ENCODE measurements at regions not wholly inside any gene's neighbourhood (a gene's known extent, or its start where the extent isn't known, plus 50 kb on each side); places are given as distances from the start of the nearest gene placed in this dataset.
"Not testable (repeated sequence)": the region's sequence is repeated elsewhere in the genome, so short reads cannot be mapped to it uniquely, and the experiment has no call there.

DNA sequence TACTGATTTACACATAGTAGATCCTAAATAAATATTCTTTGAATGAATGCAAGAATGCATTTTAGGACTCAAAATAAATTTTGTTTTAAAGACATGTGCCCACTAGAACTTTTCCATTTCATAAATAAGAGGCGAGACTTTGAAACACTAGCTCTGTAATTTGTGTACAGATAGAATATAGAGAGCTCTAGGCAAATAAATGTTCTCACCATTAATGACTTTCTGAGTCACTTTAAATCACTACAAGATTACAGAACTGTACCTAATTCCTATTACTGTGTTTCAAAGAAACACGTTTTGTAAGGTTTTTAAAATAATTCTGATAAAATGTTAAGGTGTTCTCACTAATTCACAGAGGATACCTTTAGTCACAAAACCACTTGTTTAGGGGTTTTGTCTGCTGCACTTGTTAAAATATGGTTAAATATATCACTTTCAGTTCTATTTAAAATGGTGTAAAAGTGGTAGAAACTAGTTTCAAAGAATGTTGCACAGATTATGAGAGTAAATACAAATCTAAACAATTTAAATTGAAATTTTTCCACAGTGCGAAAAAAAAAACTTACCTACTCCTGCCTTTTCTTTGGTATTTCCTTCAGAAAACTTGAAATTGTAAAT lies 158.7 kb upstream of the ZC3H15 start:
- intact Hi-C loops (cut with DNase I, micrococcal nuclease): no loop called here
- no peak for ATAC-seq
- no peak for DNase-seq

DNA sequence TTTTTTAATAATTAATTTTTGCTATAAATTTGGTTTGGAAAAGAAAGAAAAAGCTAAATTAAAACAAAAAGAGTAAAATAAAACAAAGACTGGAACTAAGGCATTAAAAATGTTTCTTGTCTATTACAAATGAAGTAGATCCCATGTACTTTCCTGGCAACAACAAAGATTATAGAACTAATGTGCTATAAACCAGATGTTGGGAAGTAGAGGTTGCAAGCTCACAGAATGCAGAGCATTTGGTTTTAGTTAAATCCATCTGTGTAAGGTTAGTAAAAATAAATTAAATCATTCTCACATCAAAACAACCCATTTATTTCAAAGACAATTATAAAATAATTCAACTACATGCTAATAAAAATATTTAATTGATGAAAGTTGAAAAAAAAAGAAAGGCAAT lies 157.2 kb upstream of the ZC3H15 start:
- DNase-seq: no peak
- ATAC-seq: no peak
- intact Hi-C loops (cut with DNase I, micrococcal nuclease): no loop called here

DNA sequence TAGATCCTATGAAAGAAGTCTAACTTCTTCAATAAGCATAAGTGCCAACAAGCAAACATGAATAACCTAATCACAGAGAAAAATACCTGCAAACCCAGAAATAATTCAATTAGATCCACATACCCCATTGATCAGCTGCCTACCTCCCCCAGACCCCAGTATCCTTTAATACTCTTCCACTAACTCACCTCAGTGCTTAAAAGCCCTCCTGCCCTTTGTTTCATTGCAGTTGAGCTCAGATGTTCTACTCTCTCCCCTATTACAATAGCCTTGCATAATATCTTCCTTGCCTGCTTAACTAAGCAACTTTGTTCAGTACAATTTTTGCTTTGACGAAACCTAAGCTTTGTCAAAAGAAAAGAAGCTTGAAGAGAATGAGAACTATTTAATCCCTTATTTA lies 156.0 kb upstream of the ZC3H15 start:
- ATAC-seq: no peak
- intact Hi-C loops (cut with DNase I, micrococcal nuclease): no loop called here
- DNase-seq: no peak

DNA sequence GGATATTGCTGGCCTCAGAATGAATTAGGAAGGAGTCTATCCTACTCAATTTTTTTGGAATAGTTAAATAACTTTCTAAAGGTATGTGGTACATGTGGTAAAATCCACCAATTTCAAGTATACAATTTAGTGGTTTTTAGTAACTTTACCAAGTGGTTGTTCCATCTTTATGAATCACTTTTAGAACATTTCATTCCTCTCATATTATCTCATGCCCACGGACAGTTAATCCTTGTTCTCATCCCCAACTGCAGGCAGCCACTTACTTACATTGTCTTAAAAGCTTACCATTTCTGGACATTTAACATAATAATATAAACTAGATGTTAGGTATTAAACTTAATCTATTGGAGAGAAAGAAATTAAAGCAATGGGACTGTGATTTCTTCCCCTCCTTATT lies 146.3 kb upstream of the ZC3H15 start:
- no peak for DNase-seq
- no peak for ATAC-seq
- intact Hi-C loops (cut with DNase I, micrococcal nuclease): no loop called here

DNA sequence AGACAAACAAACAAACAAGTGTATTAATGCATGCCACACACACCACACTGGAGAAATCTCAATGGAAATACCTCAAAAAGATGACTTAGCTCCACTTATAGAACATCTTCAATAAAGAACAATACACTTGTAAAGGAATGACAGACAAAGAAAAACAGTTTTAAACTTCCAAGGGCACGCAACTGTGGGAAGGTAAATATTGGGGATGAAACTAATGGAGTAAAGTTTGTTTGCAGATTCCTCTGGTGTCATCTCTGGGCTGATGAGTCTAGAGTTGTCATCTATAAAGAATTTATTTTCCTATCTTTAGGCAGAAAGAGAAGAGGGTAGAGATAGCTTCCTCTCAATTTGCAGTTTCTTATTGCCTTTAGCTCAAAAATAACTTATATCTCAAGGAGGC lies 144.0 kb upstream of the ZC3H15 start:
- intact Hi-C loops (cut with DNase I, micrococcal nuclease): no loop called here
- ATAC-seq (no peak), DNase-seq (no peak)

DNA sequence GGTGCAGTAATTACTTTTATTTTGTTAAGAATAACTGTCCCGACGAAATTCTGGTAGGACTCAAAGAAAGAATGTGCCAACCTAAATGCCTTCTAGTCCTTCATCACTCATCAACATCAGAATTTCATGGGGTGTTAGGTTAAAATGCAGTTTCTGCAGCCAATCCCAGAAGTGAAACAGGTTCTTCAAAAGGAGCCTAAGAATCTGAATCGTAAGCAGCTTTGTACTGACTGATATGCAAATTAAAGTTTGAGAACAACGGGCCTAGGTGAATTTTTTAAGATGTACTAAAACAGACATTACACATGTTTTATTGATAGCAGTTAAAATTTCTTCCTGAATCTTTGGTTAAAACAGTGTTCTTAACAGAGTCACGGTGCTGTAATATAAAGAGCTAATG lies 140.3 kb upstream of the ZC3H15 start:
- intact Hi-C loops (cut with DNase I, micrococcal nuclease): no loop called here
- ATAC-seq (no peak), DNase-seq (no peak)

DNA sequence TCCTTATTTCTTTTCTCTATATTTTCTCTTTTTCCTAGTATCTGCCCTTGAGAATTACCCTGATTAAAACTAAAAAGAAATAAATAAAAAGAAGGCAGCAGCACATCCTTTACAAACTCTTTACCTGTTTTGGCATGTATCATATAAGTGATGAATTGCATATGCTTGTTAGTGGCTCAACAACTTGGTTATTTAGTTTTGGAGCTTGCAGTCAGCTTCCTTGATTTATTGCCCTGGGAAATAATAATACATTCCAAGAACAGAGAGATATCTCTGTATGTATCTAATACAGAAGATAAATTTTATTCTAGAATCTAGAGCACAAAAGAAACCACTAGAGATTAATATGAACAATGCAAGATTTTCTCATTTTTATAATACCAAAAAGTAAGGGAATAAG lies 139.8 kb upstream of the ZC3H15 start:
- DNase-seq (no peak), ATAC-seq (no peak)
- intact Hi-C loops (cut with DNase I, micrococcal nuclease): no loop called here

DNA sequence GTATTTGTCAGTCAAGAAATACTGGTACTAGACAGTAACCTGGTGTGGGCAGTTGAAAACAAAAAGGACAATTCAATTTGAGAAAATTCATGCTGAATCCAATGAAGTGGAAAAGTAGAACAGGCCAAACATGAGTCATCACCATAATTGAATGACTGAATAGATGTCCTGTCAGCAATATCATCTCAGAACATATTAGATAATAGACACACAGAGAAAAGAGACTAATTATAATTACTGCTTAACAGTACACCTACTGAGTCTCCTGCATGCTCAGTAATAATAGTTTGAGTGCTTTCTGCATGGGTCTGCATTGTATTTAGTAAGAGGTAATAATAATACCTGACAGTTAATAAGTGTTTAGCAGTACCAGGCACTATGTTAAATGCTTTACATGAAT lies 138.6 kb upstream of the ZC3H15 start:
- DNase-seq (no peak), ATAC-seq (no peak)
- intact Hi-C loops (cut with DNase I, micrococcal nuclease): no loop called here

DNA sequence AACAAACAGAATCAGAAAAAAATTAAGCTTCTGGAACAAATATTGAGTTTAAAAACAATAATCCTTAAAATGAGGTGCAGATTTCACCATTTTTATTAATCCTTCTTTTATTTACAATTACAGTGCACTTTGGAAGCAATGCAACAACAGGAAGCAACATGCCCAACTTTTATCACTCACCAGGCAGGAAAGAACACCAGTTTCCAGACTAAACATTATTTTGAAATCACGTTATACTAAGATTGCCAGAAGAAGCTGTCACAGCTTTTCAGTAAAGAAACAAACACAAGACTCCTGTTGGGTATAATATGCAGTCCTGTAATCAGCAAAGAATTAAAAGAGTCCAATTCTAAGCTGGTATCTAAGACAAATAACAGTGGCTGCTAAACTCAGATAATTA lies 137.9 kb upstream of the ZC3H15 start:
- ATAC-seq: no peak
- intact Hi-C loops (cut with DNase I, micrococcal nuclease): no loop called here
- no peak for DNase-seq

DNA sequence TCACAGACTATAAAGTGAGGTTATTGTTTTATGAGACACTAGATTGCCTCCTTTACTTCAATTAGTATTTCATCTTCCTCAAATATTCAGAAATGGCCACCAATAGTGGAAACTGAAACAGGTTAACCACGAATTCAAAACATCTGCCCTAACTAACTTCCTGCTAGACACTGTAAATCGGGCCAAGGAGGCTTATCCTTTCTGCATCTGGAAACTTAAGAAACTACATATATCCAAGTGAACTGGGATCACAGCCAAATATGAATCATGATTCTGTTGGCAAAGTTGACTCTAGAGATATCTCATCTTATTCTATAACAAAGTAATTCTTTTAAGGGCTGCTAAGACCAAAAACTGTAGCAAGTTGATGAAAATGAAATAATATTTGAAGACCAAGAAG lies 136.6 kb upstream of the ZC3H15 start:
- ATAC-seq: peak; percentile 79
- DNase-seq: no peak
- intact Hi-C loops (cut with DNase I, micrococcal nuclease): no loop called here

DNA sequence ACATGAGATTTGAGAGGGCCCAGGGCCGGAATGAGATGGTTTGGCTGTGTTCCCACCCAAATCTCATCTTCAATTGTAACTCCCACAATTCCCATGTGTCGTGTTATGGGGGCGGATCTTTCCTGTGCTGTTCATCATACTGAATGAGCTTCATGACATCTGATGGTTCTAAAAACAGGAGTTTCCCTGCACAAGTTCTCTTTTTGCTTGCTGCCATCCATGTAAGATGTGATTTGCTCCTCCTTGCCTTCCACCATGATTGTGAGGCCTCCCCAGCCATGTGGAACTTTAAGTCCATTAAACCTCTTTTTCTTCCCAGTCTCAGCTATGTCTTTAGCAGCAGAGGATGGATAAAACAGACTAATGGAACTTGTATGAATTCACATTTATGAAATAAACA lies 131.9 kb upstream of the ZC3H15 start:
- ATAC-seq; DNase-seq; intact Hi-C loops (cut with DNase I, micrococcal nuclease): not testable (repeated sequence)

DNA sequence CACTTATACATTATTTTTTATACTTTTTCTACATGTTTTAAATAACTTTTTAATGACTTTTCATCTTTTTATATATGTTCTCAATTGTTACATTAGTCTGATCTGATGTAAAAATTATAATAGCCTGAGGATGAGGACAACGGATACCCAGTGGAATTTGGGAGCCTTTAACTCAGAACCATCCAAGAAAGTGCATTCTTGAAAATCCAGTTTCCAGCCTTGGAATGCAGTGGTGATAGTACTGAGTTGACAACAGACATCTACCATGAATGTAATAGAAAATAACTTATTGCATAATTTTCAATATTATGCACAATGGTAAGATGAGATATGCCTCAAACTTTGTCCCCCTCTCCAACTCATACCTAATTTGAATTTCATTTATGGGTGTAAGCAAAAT lies 120.7 kb upstream of the ZC3H15 start:
- ATAC-seq: no peak
- DNase-seq: no peak
- intact Hi-C loops (cut with DNase I, micrococcal nuclease): no loop called here

DNA sequence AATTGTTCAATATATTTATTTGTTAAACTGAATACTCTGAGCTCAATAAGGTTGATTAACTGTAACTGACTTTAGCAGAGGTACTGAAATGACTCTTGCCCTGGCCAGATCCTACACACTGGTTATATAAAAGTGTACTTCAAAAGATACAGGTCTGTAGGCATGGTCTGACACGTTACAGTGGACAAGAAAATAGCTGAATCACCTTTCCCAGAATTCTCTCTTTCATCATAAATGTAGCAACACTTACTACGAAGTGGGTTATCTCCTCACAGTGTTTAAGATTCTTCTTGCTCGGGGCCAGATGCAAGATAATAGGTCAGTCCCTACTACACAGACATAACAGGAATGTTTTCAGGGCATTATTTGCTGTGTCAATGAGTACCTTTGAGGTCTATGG lies 107.0 kb upstream of the ZC3H15 start:
- DNase-seq: no peak
- no peak for ATAC-seq
- intact Hi-C loops (cut with DNase I, micrococcal nuclease): no loop called here

DNA sequence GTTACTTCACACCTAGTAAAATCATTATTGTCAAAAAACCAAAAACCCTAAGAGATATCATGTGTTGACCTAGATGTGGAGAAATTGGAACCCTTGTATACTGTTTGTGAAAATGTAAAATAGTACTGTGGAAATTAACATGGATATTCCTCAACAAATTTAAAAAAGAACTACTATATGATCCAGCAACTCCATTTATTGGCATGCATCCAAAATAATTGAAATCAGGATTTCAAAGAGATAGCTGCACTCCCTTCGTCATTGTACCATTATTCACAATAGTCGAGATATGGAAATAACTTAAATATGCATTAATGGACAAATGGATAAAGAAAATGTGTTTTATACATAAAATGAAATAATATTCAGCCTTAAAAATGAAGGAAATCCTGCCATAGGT lies 105.3 kb upstream of the ZC3H15 start:
- DNase-seq (no peak), ATAC-seq (no peak)
- intact Hi-C loops (cut with DNase I, micrococcal nuclease): no loop called here

DNA sequence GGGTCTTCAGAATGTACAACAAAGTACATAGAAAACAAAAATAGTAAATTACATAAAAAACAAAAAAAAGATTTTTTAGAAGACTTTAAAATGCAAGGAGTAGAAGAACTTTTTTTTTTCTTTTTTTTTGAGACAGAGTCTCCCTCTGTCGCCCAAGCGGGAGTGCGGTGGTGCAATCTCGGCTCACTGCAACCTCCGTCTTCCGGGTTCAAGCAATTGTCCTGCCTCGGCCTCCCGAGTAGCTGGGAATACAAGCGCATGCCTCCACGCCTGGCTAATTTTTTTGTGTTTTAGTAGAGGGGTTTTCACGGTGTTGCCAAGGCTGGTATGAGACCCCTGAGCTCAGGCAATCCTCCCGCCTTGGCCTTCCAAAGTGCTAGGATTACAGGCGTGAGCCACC lies 104.5 kb upstream of the ZC3H15 start:
- ATAC-seq (no peak), DNase-seq (no peak)
- intact Hi-C loops (cut with DNase I, micrococcal nuclease): no loop called here

DNA sequence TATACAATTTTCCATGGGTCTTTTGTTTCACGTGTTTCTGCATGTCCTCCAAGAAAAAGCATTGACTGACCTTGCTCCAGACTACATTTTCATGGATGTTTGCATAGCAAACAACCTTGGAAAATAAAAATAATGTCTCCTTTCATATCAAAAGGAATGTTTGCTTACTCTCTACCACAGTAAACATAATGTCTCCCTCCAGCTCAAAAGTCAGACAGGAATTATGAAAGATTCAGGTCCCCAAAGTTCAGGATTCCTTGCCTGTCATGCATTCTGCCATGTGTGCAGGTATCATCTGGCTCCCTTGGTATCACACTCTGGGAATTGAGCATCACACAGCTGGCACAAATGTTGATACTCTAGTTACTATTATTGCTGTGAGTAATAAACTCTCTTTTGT lies 103.1 kb upstream of the ZC3H15 start:
- no peak for ATAC-seq
- no peak for DNase-seq
- intact Hi-C loops (cut with DNase I, micrococcal nuclease): no loop called here

DNA sequence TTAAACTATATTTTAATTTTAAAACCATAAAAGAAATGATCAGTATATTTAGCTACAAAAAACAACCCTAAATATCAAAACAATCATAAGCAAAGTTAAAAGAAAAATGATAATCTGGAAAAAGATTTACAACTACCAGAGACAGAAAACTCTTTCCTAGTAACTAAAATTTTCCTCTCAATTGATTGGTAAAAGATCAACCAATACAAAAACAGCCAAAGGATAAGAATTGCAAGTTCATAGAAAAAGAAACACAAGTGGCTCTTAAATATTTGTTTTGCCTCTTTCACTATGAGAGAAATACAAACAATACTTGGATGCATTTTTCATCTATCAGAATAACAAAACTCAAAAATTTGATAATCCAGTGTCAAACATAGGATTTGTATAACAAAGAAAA lies 101.8 kb upstream of the ZC3H15 start:
- intact Hi-C loops (cut with DNase I, micrococcal nuclease): no loop called here
- no peak for ATAC-seq
- no peak for DNase-seq

DNA sequence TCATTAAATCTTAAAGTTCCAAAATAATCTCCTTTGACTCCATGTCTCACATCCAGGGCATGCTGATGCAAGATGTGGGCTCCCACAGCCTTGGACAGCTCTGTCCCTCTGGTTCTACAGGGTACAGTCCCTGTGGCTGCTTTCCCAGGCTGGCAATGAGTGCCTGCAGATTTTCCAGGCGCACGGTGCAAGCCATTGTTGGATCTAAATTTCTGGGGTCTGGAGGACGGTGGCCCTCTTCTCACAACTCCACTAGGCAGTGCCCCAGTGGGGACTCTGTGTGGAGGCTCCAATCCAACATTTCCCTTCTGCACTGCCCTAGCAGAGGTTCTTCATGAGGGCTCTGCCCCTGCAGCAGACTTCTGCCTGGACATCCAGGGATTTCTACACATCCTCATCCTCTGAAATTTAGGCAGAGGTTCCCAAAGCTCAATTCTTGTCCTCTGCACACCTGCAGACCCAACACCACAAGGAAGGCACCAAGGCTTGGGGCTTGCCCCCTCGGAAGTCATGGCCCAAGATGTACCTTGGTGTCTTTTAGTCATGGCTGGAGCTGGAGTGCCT lies 100.3 kb upstream of the ZC3H15 start:
- ATAC-seq; DNase-seq; intact Hi-C loops (cut with DNase I, micrococcal nuclease): not testable (repeated sequence)

DNA sequence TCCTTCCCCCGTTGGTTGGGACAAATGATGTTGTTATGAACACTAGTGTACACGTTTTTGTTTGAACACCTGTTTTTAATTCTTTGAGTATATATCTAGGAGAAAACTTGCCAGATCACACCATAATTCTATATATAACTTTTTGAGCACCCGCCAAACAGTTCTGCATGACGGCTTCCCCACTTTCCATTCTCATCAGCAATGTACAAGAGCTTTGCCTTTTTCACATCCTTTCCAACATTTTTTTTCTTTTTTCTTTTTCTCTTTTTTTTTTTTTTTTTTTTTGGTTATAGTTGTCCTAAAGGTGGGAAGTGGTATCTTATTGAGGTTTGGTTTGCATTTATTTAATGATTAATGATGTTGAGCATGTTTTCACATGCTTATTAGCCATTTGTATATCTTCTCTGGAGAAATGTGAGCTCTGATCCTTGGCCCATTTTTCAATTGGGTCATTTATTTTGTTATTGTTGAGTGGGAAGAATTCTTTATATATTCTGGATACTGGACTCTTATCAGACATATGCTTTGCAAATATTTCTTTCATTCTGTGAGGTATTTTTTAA lies 86.9 kb upstream of the ZC3H15 start:
- intact Hi-C loops (cut with DNase I, micrococcal nuclease): no loop called here
- no peak for ATAC-seq
- no peak for DNase-seq

DNA sequence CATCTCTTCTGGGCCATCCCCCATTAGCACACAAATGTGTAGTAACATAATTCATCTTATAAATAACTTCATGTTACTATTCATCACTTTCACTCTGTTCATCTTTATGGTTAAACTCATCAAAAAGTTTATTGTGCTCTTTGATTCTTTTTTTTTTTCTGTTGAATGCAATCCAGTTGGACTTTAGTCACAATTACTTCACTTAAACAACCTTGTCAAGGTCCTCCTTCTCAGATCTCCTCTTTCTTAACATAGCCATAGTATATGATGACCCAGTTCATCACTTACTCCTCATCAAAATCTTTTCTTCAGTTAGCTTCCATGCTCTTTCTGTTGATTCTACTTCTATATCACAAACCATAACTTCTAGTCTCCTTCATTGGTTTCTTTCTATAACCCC lies 80.2 kb upstream of the ZC3H15 start:
- no peak for DNase-seq
- intact Hi-C loops (cut with DNase I, micrococcal nuclease): no loop called here
- ATAC-seq: peak; percentile 91

DNA sequence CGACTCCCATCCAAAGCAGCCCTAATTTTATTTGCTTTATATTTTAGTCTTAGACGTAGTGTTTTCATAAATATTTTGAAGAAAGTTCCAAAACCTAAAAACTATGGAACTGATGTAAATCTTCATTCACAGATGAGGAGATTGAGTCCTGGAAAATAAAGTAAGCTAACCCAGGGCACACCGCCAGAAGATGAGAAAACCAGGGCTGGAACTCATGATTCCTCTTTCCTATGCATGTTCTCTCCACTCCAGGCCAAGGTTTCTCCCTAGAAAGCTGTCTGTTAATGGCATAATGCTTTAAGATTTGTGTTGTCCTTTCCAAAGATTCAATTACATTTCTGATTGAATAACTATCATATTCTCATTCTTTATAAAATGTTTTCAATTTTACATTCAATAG lies 78.4 kb upstream of the ZC3H15 start:
- no peak for ATAC-seq
- intact Hi-C loops (cut with DNase I, micrococcal nuclease): no loop called here
- no peak for DNase-seq

Measured in left colon (tissue), 2 donors.